Nephron (organoid): ENCODE measurements at regions not wholly inside any gene's neighbourhood (a gene's known extent, or its start where the extent isn't known, plus 50 kb on each side); places are given as distances from the start of the nearest gene placed in this dataset.

ENCODE experiments used
- H3K27ac Mint-ChIP-seq, 3 experiments: 2 replicates each; pipeline ENCODE4 v1.8.0; 2020; ENCODE audit warnings: mixed read lengths in 3 of 3, mild to moderate bottlenecking in 2 of 3, moderate library complexity in 1 of 3
- H3K27me3 Mint-ChIP-seq: 2 replicates; pipeline ENCODE4 v1.8.0; 2021; ENCODE audit warnings: low read depth, mild to moderate bottlenecking, moderate library complexity, mixed read lengths
- H3K36me3 Mint-ChIP-seq: 2 replicates; pipeline ENCODE4 v1.8.0; 2020; ENCODE audit warnings: low read depth, mixed read lengths
- H3K4me1 Mint-ChIP-seq: 2 replicates; pipeline ENCODE4 v1.8.0; 2020; ENCODE audit warnings: mixed read lengths
- H3K4me3 Mint-ChIP-seq, 3 experiments: 2 replicates each; pipeline ENCODE4 v1.8.0; 2020; ENCODE audit warnings: mild to moderate bottlenecking in 3 of 3, mixed read lengths in 3 of 3, moderate library complexity in 2 of 3
- H3K9me3 Mint-ChIP-seq: 2 replicates; pipeline ENCODE4 v1.8.0; 2020; ENCODE audit warnings: mixed read lengths
- TF ChIP-seq, protein P1 (sequence below), 3 experiments: fragments of 200-600 bp; sonication (generic); IDR thresholded peaks; one replicate each; pipeline ENCODE4 v1.5.0; 2021; ENCODE audit warnings: antibody characterized with exemption in 3 of 3; ENCODE audit not compliant: unreplicated experiment in 3 of 3

GRCh38 chr16:87240211-87241136 is 76.7 kb downstream of the C16orf95 start:
- no peak overlapping the region for H3K4me3 Mint-ChIP-seq
- no peak overlapping the region for H3K27ac Mint-ChIP-seq
- H3K9me3 Mint-ChIP-seq: no peaks in the 10 kb centered on the region
- TF ChIP-seq, protein P1, sequence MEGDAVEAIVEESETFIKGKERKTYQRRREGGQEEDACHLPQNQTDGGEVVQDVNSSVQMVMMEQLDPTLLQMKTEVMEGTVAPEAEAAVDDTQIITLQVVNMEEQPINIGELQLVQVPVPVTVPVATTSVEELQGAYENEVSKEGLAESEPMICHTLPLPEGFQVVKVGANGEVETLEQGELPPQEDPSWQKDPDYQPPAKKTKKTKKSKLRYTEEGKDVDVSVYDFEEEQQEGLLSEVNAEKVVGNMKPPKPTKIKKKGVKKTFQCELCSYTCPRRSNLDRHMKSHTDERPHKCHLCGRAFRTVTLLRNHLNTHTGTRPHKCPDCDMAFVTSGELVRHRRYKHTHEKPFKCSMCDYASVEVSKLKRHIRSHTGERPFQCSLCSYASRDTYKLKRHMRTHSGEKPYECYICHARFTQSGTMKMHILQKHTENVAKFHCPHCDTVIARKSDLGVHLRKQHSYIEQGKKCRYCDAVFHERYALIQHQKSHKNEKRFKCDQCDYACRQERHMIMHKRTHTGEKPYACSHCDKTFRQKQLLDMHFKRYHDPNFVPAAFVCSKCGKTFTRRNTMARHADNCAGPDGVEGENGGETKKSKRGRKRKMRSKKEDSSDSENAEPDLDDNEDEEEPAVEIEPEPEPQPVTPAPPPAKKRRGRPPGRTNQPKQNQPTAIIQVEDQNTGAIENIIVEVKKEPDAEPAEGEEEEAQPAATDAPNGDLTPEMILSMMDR (IDR thresholded peaks at IDR 0.05; ENCODE audit: unreplicated experiment in 3 of 3): no peak
- peaks cover 67% of the 10 kb centered on the region for H3K27me3 Mint-ChIP-seq
- H3K4me1 Mint-ChIP-seq: no peaks in the 10 kb centered on the region
- H3K36me3 Mint-ChIP-seq: no peaks in the 10 kb centered on the region

- Mint-ChIP-seq H3K27ac (no peak overlapping the region), H3K27me3 (peaks cover 66% of the 10 kb centered on the region)
- TF ChIP-seq, protein P1 (IDR thresholded peaks at IDR 0.05; ENCODE audit: unreplicated experiment in 3 of 3): no peak
Observed at GRCh38 chr16:87241137-87241771, 75.9 kb downstream of the C16orf95 start.

GRCh38 chr16:87243478-87243877 is 73.7 kb downstream of the C16orf95 start:
- H3K9me3 Mint-ChIP-seq: no peaks in the 10 kb centered on the region

More at GRCh38 chr16:87241137-87241771, 75.9 kb downstream of the C16orf95 start:
- no peaks in the 10 kb centered on the region for H3K4me1 Mint-ChIP-seq
- no peaks in the 10 kb centered on the region for H3K9me3 Mint-ChIP-seq
- no peak overlapping the region for H3K4me3 Mint-ChIP-seq
- H3K36me3 Mint-ChIP-seq: no peaks in the 10 kb centered on the region

GRCh38 chr16:87244636-87245197 is 72.5 kb downstream of the C16orf95 start:
- H3K36me3 Mint-ChIP-seq: no peaks in the 10 kb centered on the region
- H3K27me3 Mint-ChIP-seq: peaks cover 68% of the 10 kb centered on the region
- TF ChIP-seq, protein P1 (IDR thresholded peaks at IDR 0.05; ENCODE audit: unreplicated experiment in 3 of 3): no peak
- H3K4me3 Mint-ChIP-seq: no peak overlapping the region
- H3K27ac Mint-ChIP-seq: no peak overlapping the region
- no peaks in the 10 kb centered on the region for H3K9me3 Mint-ChIP-seq
- no peaks in the 10 kb centered on the region for H3K4me1 Mint-ChIP-seq

More at GRCh38 chr16:87243478-87243877, 73.7 kb downstream of the C16orf95 start:
- H3K4me1 Mint-ChIP-seq: no peaks in the 10 kb centered on the region
- H3K27me3 Mint-ChIP-seq: peaks cover 70% of the 10 kb centered on the region
- H3K4me3 Mint-ChIP-seq: no peak overlapping the region
- no peak overlapping the region for H3K27ac Mint-ChIP-seq
- TF ChIP-seq, protein P1 (IDR thresholded peaks at IDR 0.05; ENCODE audit: unreplicated experiment in 3 of 3): no peak
- no peaks in the 10 kb centered on the region for H3K36me3 Mint-ChIP-seq

GRCh38 chr16:87245511-87245910 is 71.7 kb downstream of the C16orf95 start:
- Mint-ChIP-seq H3K27ac (no peak overlapping the region), H3K4me3 (no peak overlapping the region), H3K27me3 (peaks cover 63% of the 10 kb centered on the region), H3K36me3 (no peaks in the 10 kb centered on the region), H3K9me3 (no peaks in the 10 kb centered on the region), H3K4me1 (no peaks in the 10 kb centered on the region)
- TF ChIP-seq, protein P1 (IDR thresholded peaks at IDR 0.05; ENCODE audit: unreplicated experiment in 3 of 3): no peak
